ENCODE measurements at regions not wholly inside any gene's neighbourhood (a gene's known extent, or its start where the extent isn't known, plus 50 kb on each side); places are given as distances from the start of the nearest gene placed in this dataset.

- no peaks in the 10 kb centered on the region for H3K4me1 ChIP-seq (ENCODE audit: control insufficient read depth, insufficient read depth, low read length)
- DNase-seq (ENCODE audit: low read depth, low spot score) (no peak), ATAC-seq (no peak)
- no peak overlapping the region for H3K4me3 ChIP-seq (ENCODE audit: low read depth in 2 of 2, low read length in 2 of 2)
- in situ Hi-C loops (cut with HindIII; ENCODE audit: low pct_unique_long_range_greater_than_20kb, low sequenced_read_pairs): no loop called here
- H3K27ac ChIP-seq (ENCODE audit: low read length): no peak overlapping the region
- POLR2A ChIA-PET: no interaction called here
- BruUV-seq (replicated peaks): no TSS peak
- CTCF ChIA-PET: no interaction called here
- TF ChIP-seq CTCF (IDR thresholded peaks at IDR 0.05) (no peak), REST (IDR thresholded peaks at IDR 0.05; ENCODE audit: insufficient read depth in 1 of 2, low read depth in 2 of 2, low read length in 1 of 2) (no peak), TCF7L2 (IDR thresholded peaks at IDR 0.05; ENCODE audit: low read depth, low read length) (no peak), SIN3A (IDR thresholded peaks at IDR 0.05; ENCODE audit: borderline replicate concordance, insufficient read depth, low read depth, low read length) (no peak), POLR2AphosphoS5 (IDR thresholded peaks at IDR 0.05; ENCODE audit: low read depth, low read length) (no peak)
- H3K9me3 ChIP-seq (ENCODE audit: control insufficient read depth, insufficient read depth, low read depth, low read length): peaks cover 13% of the 10 kb centered on the region; the same call in 1 of the 2 replicates
- no peaks in the 10 kb centered on the region for H3K27me3 ChIP-seq (ENCODE audit: control insufficient read depth, insufficient read depth, low read length)
- intact Hi-C loops (cut with micrococcal nuclease; ENCODE audit: unreplicated experiment): no loop called here
- H3K36me3 ChIP-seq (ENCODE audit: control insufficient read depth, insufficient read depth, low read length): no peaks in the 10 kb centered on the region
Observed at GRCh38 chr10:31624611-31625010, 304.0 kb downstream of the ARHGAP12 start.

- ChIA-PET CTCF (no interaction called here), POLR2A (no interaction called here)
- H3K36me3 ChIP-seq (ENCODE audit: control insufficient read depth, insufficient read depth, low read length): no peaks in the 10 kb centered on the region
- no peak overlapping the region for H3K4me3 ChIP-seq (ENCODE audit: low read depth in 2 of 2, low read length in 2 of 2)
- H3K4me1 ChIP-seq (ENCODE audit: control insufficient read depth, insufficient read depth, low read length): no peaks in the 10 kb centered on the region
- ATAC-seq: no peak
- peaks cover 13% of the 10 kb centered on the region; the same call in 1 of the 2 replicates for H3K9me3 ChIP-seq (ENCODE audit: control insufficient read depth, insufficient read depth, low read depth, low read length)
- TF ChIP-seq CTCF (IDR thresholded peaks at IDR 0.05) (no peak), POLR2AphosphoS5 (IDR thresholded peaks at IDR 0.05; ENCODE audit: low read depth, low read length) (no peak), REST (IDR thresholded peaks at IDR 0.05; ENCODE audit: insufficient read depth in 1 of 2, low read depth in 2 of 2, low read length in 1 of 2) (no peak), TCF7L2 (IDR thresholded peaks at IDR 0.05; ENCODE audit: low read depth, low read length) (no peak), SIN3A (IDR thresholded peaks at IDR 0.05; ENCODE audit: borderline replicate concordance, insufficient read depth, low read depth, low read length) (no peak)
- intact Hi-C loops (cut with micrococcal nuclease; ENCODE audit: unreplicated experiment): no loop called here
- BruUV-seq (replicated peaks): no TSS peak
- no peak for DNase-seq (ENCODE audit: low read depth, low spot score)
- H3K27me3 ChIP-seq (ENCODE audit: control insufficient read depth, insufficient read depth, low read length): no peaks in the 10 kb centered on the region
- H3K27ac ChIP-seq (ENCODE audit: low read length): no peak overlapping the region
- in situ Hi-C loops (cut with HindIII; ENCODE audit: low pct_unique_long_range_greater_than_20kb, low sequenced_read_pairs): no loop called here
Observed at GRCh38 chr10:31623947-31624346, 304.7 kb downstream of the ARHGAP12 start.
